A673 (cell line): ENCODE measurements at regions not wholly inside any gene's neighbourhood (a gene's known extent, or its start where the extent isn't known, plus 50 kb on each side); places are given as distances from the start of the nearest gene placed in this dataset.

Experiments
- BruUV-seq: library from RNA; stranded (reverse); fragments of 400-500 nt; replicated peaks from 2 replicates; lab custom pipeline; 2021; lab: Mats Ljungman, UMichigan
- CTCF ChIA-PET: fragments of 300-600 bp; sonication (Branson Sonifier 250); formaldehyde crosslinking; loops from one replicate; lab custom pipeline; 2022; ENCODE audit warnings: antibody characterized with exemption; lab: Charles Lee
- POLR2A ChIA-PET: fragments of 300-600 bp; sonication (Branson Sonifier 250); formaldehyde crosslinking; loops from one replicate; lab custom pipeline; 2022; ENCODE audit warnings: antibody characterized with exemption; ENCODE audit not compliant: low non-redundant PET; lab: Charles Lee
- DNase-seq: peaks from one replicate; pipeline ENCODE4 v3.0.0-alpha.2; 2015; ENCODE audit warnings: low spot score
- H3K27ac ChIP-seq: fragments of 200-600 bp; sonication (generic); 2 replicates; pipeline ENCODE4 v1.5.1; 2016; ENCODE audit warnings: mixed run types, low read depth, mild to moderate bottlenecking, mixed read lengths, antibody characterized with exemption, low read length; ENCODE audit not compliant: poor library complexity, severe bottlenecking
- H3K27me3 ChIP-seq: fragments of 200-600 bp; sonication (generic); replicated peaks from 2 replicates; pipeline ENCODE4 v1.6.1; 2017; ENCODE audit warnings: mixed run types, low read depth, mild to moderate bottlenecking, mixed read lengths, antibody characterized with exemption, low read length; ENCODE audit not compliant: insufficient read depth, poor library complexity
- H3K36me3 ChIP-seq: fragments of 200-600 bp; sonication (generic); 2 replicates; pipeline ENCODE4 v1.6.1; 2016; ENCODE audit warnings: mixed run types, mild to moderate bottlenecking, mixed read lengths, antibody characterized with exemption, low read length; ENCODE audit not compliant: insufficient read depth, poor library complexity, severe bottlenecking
- H3K4me1 ChIP-seq: fragments of 200-600 bp; sonication (generic); 2 replicates; pipeline ENCODE4 v1.6.1; 2017; ENCODE audit warnings: mixed run types, mild to moderate bottlenecking, mixed read lengths, antibody characterized with exemption, low read length; ENCODE audit not compliant: insufficient read depth, poor library complexity, severe bottlenecking
- H3K4me3 ChIP-seq: fragments of 200-600 bp; sonication (generic); 2 replicates; pipeline ENCODE4 v1.5.1; 2016; ENCODE audit warnings: low read depth, mixed run types, mild to moderate bottlenecking, mixed read lengths, low read length; ENCODE audit not compliant: poor library complexity, severe bottlenecking
- H3K9me3 ChIP-seq: fragments of 200-600 bp; sonication (generic); 2 replicates; pipeline ENCODE4 v1.6.1; 2016; ENCODE audit warnings: mixed run types, low read depth, mild to moderate bottlenecking, mixed read lengths, antibody characterized with exemption, low read length; ENCODE audit not compliant: poor library complexity, severe bottlenecking
- CTCF ChIP-seq: fragments of 300-800, 200-600 bp; sonication (generic); conservative IDR thresholded peaks from 2 replicates; pipeline ENCODE4 v1.5.1; 2017; ENCODE audit warnings: low read depth, mild to moderate bottlenecking, antibody characterized with exemption, low read length, moderate library complexity, mixed read lengths
- EZH2 ChIP-seq: fragments of 200-600 bp; sonication (generic); IDR thresholded peaks from 2 replicates; pipeline ENCODE4 v1.6.1; 2017; ENCODE audit warnings: borderline replicate concordance, low read depth, mild to moderate bottlenecking, mixed read lengths, antibody characterized with exemption, low read length; ENCODE audit not compliant: poor library complexity, severe bottlenecking
- intact Hi-C: fragments of 100-400 bp; cut with micrococcal nuclease; formaldehyde crosslinking; loops from one replicate; pipeline ENCODE4 v1.10.0; 2022; ENCODE audit not compliant: unreplicated experiment

GRCh38 chr4:127214931-127215330, 417.8 kb upstream of the INTU start:
- peaks cover 7% of the 10 kb centered on the region for H3K4me1 ChIP-seq
- H3K36me3 ChIP-seq: no peaks in the 10 kb centered on the region
- POLR2A ChIA-PET: no interaction called here
- intact Hi-C loops: no loop called here
- no TSS peak for BruUV-seq
- CTCF ChIA-PET: no interaction called here
- H3K4me3 ChIP-seq: no peak overlapping the region
- TF ChIP-seq EZH2: no peak
- TF ChIP-seq CTCF: no peak
- DNase-seq: no peak
- no peaks in the 10 kb centered on the region for H3K9me3 ChIP-seq
- H3K27ac ChIP-seq: no peak overlapping the region
- no peaks in the 10 kb centered on the region for H3K27me3 ChIP-seq

- POLR2A ChIA-PET: no interaction called here
- no TSS peak for BruUV-seq
- Histone ChIP-seq H3K9me3 (no peaks in the 10 kb centered on the region), H3K4me1 (no peaks in the 10 kb centered on the region), H3K27ac (no peak overlapping the region), H3K4me3 (no peak overlapping the region), H3K27me3 (no peaks in the 10 kb centered on the region), H3K36me3 (no peaks in the 10 kb centered on the region)
- CTCF ChIA-PET: no interaction called here
- intact Hi-C loops: no loop called here
- TF ChIP-seq EZH2: no peak
- TF ChIP-seq CTCF: no peak
- DNase-seq: no peak
These were observed 415.0 kb upstream of the INTU start for GRCh38 chr4:127217586-127218229.

GRCh38 chr4:127219232-127219631, 413.5 kb upstream of the INTU start:
- Histone ChIP-seq H3K4me1 (no peaks in the 10 kb centered on the region), H3K4me3 (no peak overlapping the region)
- BruUV-seq: no TSS peak

More at GRCh38 chr4:127219232-127219631, 413.5 kb upstream of the INTU start:
- no peaks in the 10 kb centered on the region for H3K36me3 ChIP-seq
- no peak for DNase-seq
- no peaks in the 10 kb centered on the region for H3K27me3 ChIP-seq
- ChIA-PET CTCF (no interaction called here), POLR2A (no interaction called here)
- TF ChIP-seq CTCF: no peak
- TF ChIP-seq EZH2: no peak
- intact Hi-C loops: no loop called here
- no peak overlapping the region for H3K27ac ChIP-seq
- H3K9me3 ChIP-seq: no peaks in the 10 kb centered on the region
